BLaER1 treated with 17β-estradiol and CSF1 and Interleukin-3, amounts not matched to agents 10 nM and 100 nM (cell line): ENCODE measurements at regions not wholly inside any gene's neighbourhood (a gene's known extent, or its start where the extent isn't known, plus 50 kb on each side); places are given as distances from the start of the nearest gene placed in this dataset.
"Not testable (repeated sequence)": the region's sequence is repeated elsewhere in the genome, so short reads cannot be mapped to it uniquely, and the experiment has no call there.

Source experiments
- H3K27ac ChIP-seq, 11 experiments: shearing (Covaris generic); formaldehyde crosslinking; 2 replicates each; pipeline ENCODE4 v1.8.1; 2022
- H3K27me3 ChIP-seq, 11 experiments: shearing (Covaris generic); formaldehyde crosslinking; 2 replicates each; pipeline ENCODE4 v1.8.1; 2022
- H3K36me3 ChIP-seq, 11 experiments: shearing (Covaris generic); formaldehyde crosslinking; 2 replicates each; pipeline ENCODE4 v1.8.1; 2022
- H3K4me1 ChIP-seq, 10 experiments: shearing (Covaris generic); formaldehyde crosslinking; 2 replicates each; pipeline ENCODE4 v1.8.1; 2022
- H3K4me2 ChIP-seq, 11 experiments: shearing (Covaris generic); formaldehyde crosslinking; 2 replicates each; pipeline ENCODE4 v1.8.1; 2022
- H3K4me3 ChIP-seq, 10 experiments: shearing (Covaris generic); formaldehyde crosslinking; 2 replicates each; pipeline ENCODE4 v1.8.1; 2022
- H3K9ac ChIP-seq, 11 experiments: shearing (Covaris generic); formaldehyde crosslinking; 2 replicates each; pipeline ENCODE4 v1.8.1; 2022
- H3K9me3 ChIP-seq, 11 experiments: shearing (Covaris generic); formaldehyde crosslinking; replicated peaks in 1 of 11; 2 replicates each; pipeline ENCODE4 v1.8.1; 2022
- H4K20me1 ChIP-seq, 11 experiments: shearing (Covaris generic); formaldehyde crosslinking; 2 replicates each; pipeline ENCODE4 v1.8.1; 2022
- Cebpa-rat ChIP-seq, 11 experiments: shearing (Covaris generic); IDR thresholded peaks; 2 replicates each; pipeline ENCODE4 v1.8.1; 2022

- Histone ChIP-seq H3K27me3 (no peaks in the 10 kb centered on the region), H4K20me1 (no peaks in the 10 kb centered on the region), H3K4me1 (no peaks in the 10 kb centered on the region), H3K27ac (no peak overlapping the region), H3K4me3 (no peak overlapping the region), H3K9me3 (no peaks in the 10 kb centered on the region), H3K36me3 (no peaks in the 10 kb centered on the region), H3K9ac (no peak overlapping the region), H3K4me2 (no peak overlapping the region)
- no peak for TF ChIP-seq Cebpa-rat (IDR thresholded peaks at IDR 0.05)
Observed at GRCh38 chr1:65596768-65597167, 176.3 kb downstream of the LEPR start.

GRCh38 chr1:65605621-65606020 lies 185.2 kb downstream of the LEPR start:
- no peaks in the 10 kb centered on the region for H4K20me1 ChIP-seq
- TF ChIP-seq Cebpa-rat (IDR thresholded peaks at IDR 0.05), result no peak
- H3K4me3 ChIP-seq, result no peak overlapping the region
- H3K4me1 ChIP-seq, result peaks cover 0 to 14% (median 8%) of the 10 kb centered on the region in 10 experiments; a peak in 10 of 20 replicates
- no peaks in the 10 kb centered on the region for H3K9me3 ChIP-seq
- no peaks in the 10 kb centered on the region for H3K27me3 ChIP-seq
- H3K4me2 ChIP-seq, result no peak overlapping the region
- H3K9ac ChIP-seq, result no peak overlapping the region
- H3K27ac ChIP-seq, result no peak overlapping the region
- H3K36me3 ChIP-seq, result no peaks in the 10 kb centered on the region

- no peak overlapping the region for H3K9ac ChIP-seq
- H3K27ac ChIP-seq, result no peak overlapping the region
- H3K27me3 ChIP-seq, result no peaks in the 10 kb centered on the region
- H4K20me1 ChIP-seq, result no peaks in the 10 kb centered on the region
- H3K4me1 ChIP-seq, result peaks cover 0 to 14% (median 8%) of the 10 kb centered on the region in 10 experiments; a peak in 10 of 20 replicates
- no peak for TF ChIP-seq Cebpa-rat (IDR thresholded peaks at IDR 0.05)
- H3K9me3 ChIP-seq, result no peaks in the 10 kb centered on the region
- H3K36me3 ChIP-seq, result no peaks in the 10 kb centered on the region
- peak overlapping the region in 5 of 11 experiments; percentile 1 to 29 (median 13); a peak in 5 of 22 replicates for H3K4me2 ChIP-seq
- no peak overlapping the region for H3K4me3 ChIP-seq
Observed at GRCh38 chr1:65606426-65606825, 186.0 kb downstream of the LEPR start.

- Histone ChIP-seq H3K27ac (no peak overlapping the region), H3K4me1 (peaks cover 0 to 10% (median 0%) of the 10 kb centered on the region in 10 experiments; a peak in 1 of 20 replicates), H3K4me3 (no peak overlapping the region), H3K9me3 (no peaks in the 10 kb centered on the region), H3K9ac (no peak overlapping the region), H4K20me1 (no peaks in the 10 kb centered on the region), H3K36me3 (no peaks in the 10 kb centered on the region), H3K27me3 (no peaks in the 10 kb centered on the region), H3K4me2 (no peak overlapping the region)
- no peak for TF ChIP-seq Cebpa-rat (IDR thresholded peaks at IDR 0.05)
Observed at GRCh38 chr1:65613884-65614283, 178.8 kb upstream of the PDE4B start.

GRCh38 chr1:65615859-65616258 lies 176.8 kb upstream of the PDE4B start:
- TF ChIP-seq Cebpa-rat (IDR thresholded peaks at IDR 0.05), result no peak
- no peaks in the 10 kb centered on the region for H4K20me1 ChIP-seq
- no peak overlapping the region for H3K4me2 ChIP-seq
- H3K36me3 ChIP-seq, result no peaks in the 10 kb centered on the region
- H3K4me1 ChIP-seq, result peaks cover 0 to 10% (median 0%) of the 10 kb centered on the region in 10 experiments; a peak in 1 of 20 replicates
- H3K4me3 ChIP-seq, result no peak overlapping the region
- no peaks in the 10 kb centered on the region for H3K27me3 ChIP-seq
- H3K27ac ChIP-seq, result no peak overlapping the region
- no peaks in the 10 kb centered on the region for H3K9me3 ChIP-seq
- H3K9ac ChIP-seq, result no peak overlapping the region

- not testable (repeated sequence) for H3K27ac ChIP-seq, H3K36me3 ChIP-seq, H3K27me3 ChIP-seq, H3K9ac ChIP-seq, H3K9me3 ChIP-seq, H3K4me2 ChIP-seq, H3K4me3 ChIP-seq, H3K4me1 ChIP-seq, H4K20me1 ChIP-seq
Observed at GRCh38 chr1:65621721-65622120, 171.0 kb upstream of the PDE4B start.

- Histone ChIP-seq H4K20me1 (no peaks in the 10 kb centered on the region), H3K36me3 (no peaks in the 10 kb centered on the region), H3K4me2 (no peak overlapping the region), H3K4me1 (no peaks in the 10 kb centered on the region), H3K27ac (no peak overlapping the region), H3K4me3 (no peak overlapping the region), H3K9ac (no peak overlapping the region), H3K27me3 (no peaks in the 10 kb centered on the region), H3K9me3 (no peaks in the 10 kb centered on the region)
- no peak for TF ChIP-seq Cebpa-rat (IDR thresholded peaks at IDR 0.05)
Observed at GRCh38 chr1:65623895-65624294, 168.8 kb upstream of the PDE4B start.

- H3K27ac ChIP-seq, result no peak overlapping the region
- H3K4me2 ChIP-seq, result no peak overlapping the region
- H3K27me3 ChIP-seq, result no peaks in the 10 kb centered on the region
- no peak overlapping the region for H3K9ac ChIP-seq
- TF ChIP-seq Cebpa-rat (IDR thresholded peaks at IDR 0.05), result no peak
- no peaks in the 10 kb centered on the region for H3K9me3 ChIP-seq
- no peak overlapping the region for H3K4me3 ChIP-seq
- H3K4me1 ChIP-seq, result no peaks in the 10 kb centered on the region
- H4K20me1 ChIP-seq, result no peaks in the 10 kb centered on the region
- H3K36me3 ChIP-seq, result no peaks in the 10 kb centered on the region
Observed at GRCh38 chr1:65625528-65625927, 167.2 kb upstream of the PDE4B start.

GRCh38 chr1:65626003-65626402 lies 166.7 kb upstream of the PDE4B start:
- TF ChIP-seq Cebpa-rat (IDR thresholded peaks at IDR 0.05), result no peak
- Histone ChIP-seq H3K27ac (no peak overlapping the region), H3K4me2 (no peak overlapping the region), H3K36me3 (no peaks in the 10 kb centered on the region), H3K9ac (no peak overlapping the region), H3K4me3 (no peak overlapping the region), H3K27me3 (no peaks in the 10 kb centered on the region), H3K9me3 (no peaks in the 10 kb centered on the region), H4K20me1 (no peaks in the 10 kb centered on the region), H3K4me1 (no peaks in the 10 kb centered on the region)

GRCh38 chr1:65629788-65630187 lies 162.9 kb upstream of the PDE4B start:
- Histone ChIP-seq H3K4me2 (no peak overlapping the region), H3K4me3 (no peak overlapping the region), H3K4me1 (no peaks in the 10 kb centered on the region), H3K9ac (no peak overlapping the region), H3K36me3 (no peaks in the 10 kb centered on the region), H4K20me1 (no peaks in the 10 kb centered on the region), H3K9me3 (no peaks in the 10 kb centered on the region), H3K27me3 (no peaks in the 10 kb centered on the region), H3K27ac (no peak overlapping the region)
- TF ChIP-seq Cebpa-rat (IDR thresholded peaks at IDR 0.05), result no peak

- no peaks in the 10 kb centered on the region for H4K20me1 ChIP-seq
- H3K9me3 ChIP-seq, result no peaks in the 10 kb centered on the region
- H3K27ac ChIP-seq, result no peak overlapping the region
- H3K9ac ChIP-seq, result no peak overlapping the region
- H3K4me2 ChIP-seq, result no peak overlapping the region
- H3K36me3 ChIP-seq, result no peaks in the 10 kb centered on the region
- H3K4me3 ChIP-seq, result no peak overlapping the region
- TF ChIP-seq Cebpa-rat (IDR thresholded peaks at IDR 0.05), result no peak
- no peaks in the 10 kb centered on the region for H3K4me1 ChIP-seq
- no peaks in the 10 kb centered on the region for H3K27me3 ChIP-seq
Observed at GRCh38 chr1:65630855-65631254, 161.8 kb upstream of the PDE4B start.
